SK-N-SH (cell line): ENCODE measurements at regions not wholly inside any gene's neighbourhood (a gene's known extent, or its start where the extent isn't known, plus 50 kb on each side); places are given as distances from the start of the nearest gene placed in this dataset.

ENCODE experiments used
- CTCF ChIA-PET: fragments of 300-600, 350-600 bp; formaldehyde crosslinking; extraction: SDS; loops from one replicate; lab custom pipeline; 2021; lab: Yijun Ruan, JAX
- POLR2A ChIA-PET: fragments of 350-600 bp; sonication (Branson Sonifier 250); formaldehyde crosslinking; extraction: SDS; loops from one replicate; lab custom pipeline; 2020; ENCODE audit warnings: antibody characterized with exemption, inconsistent platforms; lab: Yijun Ruan, JAX
- DNase-seq: peaks from one replicate; pipeline ENCODE4 v3.0.0; 2012
- H2AFZ ChIP-seq: fragments of 200-600 bp; sonication (generic); 2 replicates; pipeline ENCODE4 v1.8.1; 2016; ENCODE audit warnings: antibody characterized with exemption, mild to moderate bottlenecking, low read depth
- H3F3A ChIP-seq: fragments of 200-600 bp; sonication (generic); replicated peaks from 2 replicates; pipeline ENCODE3; 2016; ENCODE audit warnings: antibody characterized with exemption, mild to moderate bottlenecking; ENCODE audit not compliant: insufficient read depth
- H3K27ac ChIP-seq, 2 experiments: fragments of 200-500 bp in 1 of 2; fragments of 200-600 bp in 1 of 2; sonication (Bioruptor generic) in 1 of 2; sonication (generic), shearing (Covaris generic) in 1 of 2; 2 replicates each; pipeline versions ENCODE4 v1.5.1 to v1.6.1; 2014 to 2016; ENCODE audit warnings: low read depth in 2 of 2, inconsistent platforms in 1 of 2, low read length in 1 of 2, mild to moderate bottlenecking in 1 of 2, mixed read lengths in 1 of 2
- H3K27me3 ChIP-seq: fragments of 200-600 bp; sonication (generic), shearing (Covaris generic); 2 replicates; pipeline ENCODE4 v1.6.1; 2016; ENCODE audit warnings: mixed run types; ENCODE audit not compliant: insufficient read depth
- H3K36me3 ChIP-seq, 2 experiments: fragments of 200-500 bp in 1 of 2; fragments of 200-600 bp in 1 of 2; sonication (Bioruptor generic) in 1 of 2; sonication (generic) in 1 of 2; replicated peaks in 1 of 2; 2 replicates each; pipeline versions ENCODE3 to v1.5.1; 2014 to 2016; ENCODE audit warnings: low read length in 1 of 2, mild to moderate bottlenecking in 1 of 2; ENCODE audit not compliant: insufficient read depth in 2 of 2, control insufficient read depth in 1 of 2
- H3K4me1 ChIP-seq, 2 experiments: fragments of 200-500 bp in 1 of 2; fragments of 200-600 bp in 1 of 2; sonication (Bioruptor generic) in 1 of 2; sonication (generic), shearing (Covaris generic) in 1 of 2; 2 replicates each; pipeline versions ENCODE4 v1.5.1 to v1.6.1; 2014 to 2016; ENCODE audit warnings: low read depth in 1 of 2, low read length in 1 of 2, mixed run types in 1 of 2; ENCODE audit not compliant: insufficient read depth in 2 of 2, control insufficient read depth in 1 of 2
- H3K4me2 ChIP-seq: fragments of 200-600 bp; sonication (generic), shearing (Covaris generic); 2 replicates; pipeline ENCODE4 v1.6.1; 2017; ENCODE audit warnings: mixed run types
- H3K4me3 ChIP-seq, 2 experiments: fragments of 200-500 bp in 1 of 2; fragments of 200-600 bp in 1 of 2; sonication (Bioruptor generic) in 1 of 2; sonication (generic), shearing (Covaris generic) in 1 of 2; 2 replicates each; pipeline versions ENCODE4 v1.5.1 to v1.8.1; 2014 to 2016; ENCODE audit warnings: low read depth in 2 of 2, inconsistent platforms in 1 of 2, low read length in 1 of 2, mild to moderate bottlenecking in 1 of 2, mixed read lengths in 1 of 2, moderate library complexity in 1 of 2
- H3K79me2 ChIP-seq: fragments of 200-600 bp; sonication (generic); 2 replicates; pipeline ENCODE4 v1.8.1; 2017; ENCODE audit warnings: mild to moderate bottlenecking; ENCODE audit not compliant: insufficient read depth
- H3K9ac ChIP-seq: fragments of 200-600 bp; sonication (generic); 2 replicates; pipeline ENCODE4 v1.6.1; 2017; ENCODE audit warnings: mixed run types
- H3K9me2 ChIP-seq: fragments of 200-600 bp; sonication (generic); 2 replicates; pipeline ENCODE4 v1.6.1; 2017; ENCODE audit warnings: mixed run types
- H3K9me3 ChIP-seq: fragments of 200-600 bp; sonication (generic); 2 replicates; pipeline ENCODE4 v1.6.1; 2017; ENCODE audit warnings: mixed run types, mild to moderate bottlenecking, moderate library complexity
- H4K20me1 ChIP-seq: fragments of 200-600 bp; sonication (generic); 2 replicates; pipeline ENCODE4 v1.6.1; 2017; ENCODE audit warnings: mild to moderate bottlenecking, mixed run types; ENCODE audit not compliant: insufficient read depth
- CTCF ChIP-seq: fragments of 200-600 bp; sonication (generic); IDR thresholded peaks from 2 replicates; pipeline ENCODE4 v1.6.1; 2017; ENCODE audit warnings: antibody characterized with exemption, mild to moderate bottlenecking, moderate library complexity
- ELF1 ChIP-seq: IDR thresholded peaks from 2 replicates; pipeline ENCODE4 v1.4.0; 2012
- EP300 ChIP-seq, 2 experiments: IDR thresholded peaks; 2 replicates each; pipeline versions ENCODE4 v1.4.0 to v1.6.1; 2012; ENCODE audit warnings: borderline replicate concordance in 1 of 2, low read depth in 1 of 2, low read length in 1 of 2
- FOXJ3 ChIP-seq: sonication (generic); formaldehyde crosslinking; IDR thresholded peaks from 2 replicates; pipeline ENCODE4 v1.5.1; 2020; ENCODE audit warnings: mild to moderate bottlenecking, missing genetic modification reagents
- FOXM1 ChIP-seq: IDR thresholded peaks from 2 replicates; pipeline ENCODE4 v1.4.0; 2012; ENCODE audit warnings: low read depth, mild to moderate bottlenecking
- GATA2 ChIP-seq: sonication (generic); formaldehyde crosslinking; IDR thresholded peaks from 2 replicates; pipeline ENCODE4 v1.5.0; 2020; ENCODE audit warnings: mild to moderate bottlenecking, missing genetic modification reagents
- JUND ChIP-seq: IDR thresholded peaks from 2 replicates; pipeline ENCODE4 v1.4.0; 2012
- MEF2A ChIP-seq: IDR thresholded peaks from 2 replicates; pipeline ENCODE4 v1.4.0; 2012; ENCODE audit warnings: low read depth, borderline replicate concordance
- NFIC ChIP-seq: IDR thresholded peaks from 2 replicates; pipeline ENCODE4 v1.4.0; 2012; ENCODE audit warnings: borderline replicate concordance
- POLR2AphosphoS5 ChIP-seq: IDR thresholded peaks from 2 replicates; pipeline ENCODE4 v1.6.1; 2012; ENCODE audit warnings: low read depth, low read length
- RFX5 ChIP-seq: IDR thresholded peaks from 2 replicates; pipeline ENCODE4 v1.6.1; 2012; ENCODE audit warnings: mild to moderate bottlenecking, improper control_type of control experiment, low read length
- SMC3 ChIP-seq: IDR thresholded peaks from 2 replicates; pipeline ENCODE4 v1.6.1; 2012; ENCODE audit warnings: low read depth, low read length, improper control_type of control experiment
- TCF12 ChIP-seq: IDR thresholded peaks from 2 replicates; pipeline ENCODE4 v1.4.0; 2012
- YY1 ChIP-seq: IDR thresholded peaks from 2 replicates; pipeline ENCODE4 v1.4.0; 2012; ENCODE audit warnings: low read depth, mild to moderate bottlenecking
- ZBTB33 ChIP-seq: IDR thresholded peaks from 2 replicates; pipeline ENCODE4 v1.4.0; 2012; ENCODE audit warnings: low read depth, borderline replicate concordance
- WGBS: methylation state at CpG from one replicate; pipeline ENCODE4 v1.1.6; 2017; ENCODE audit warnings: low lambda C conversion rate; 5-methylcytosine and 5-hydroxymethylcytosine counted together
- TF ChIP-seq, protein P1 (sequence below): fragments of 150-350 bp; IDR thresholded peaks from 2 replicates; pipeline ENCODE4 v1.6.1; 2016; ENCODE audit warnings: mild to moderate bottlenecking, low read depth, low read length
- TF ChIP-seq, protein P2 (sequence below): fragments of 150-350 bp; IDR thresholded peaks from 2 replicates; pipeline ENCODE4 v1.6.1; 2017; ENCODE audit warnings: antibody characterized with exemption, low read length, low read depth, borderline replicate concordance
- TF ChIP-seq, protein P3 (sequence below): IDR thresholded peaks from 2 replicates; pipeline ENCODE4 v1.4.0; 2012; ENCODE audit warnings: low read depth

GRCh38 chr16:66162821-66163220, 203.7 kb upstream of the CDH5 start:
- H3K36me3 ChIP-seq: no peaks in the 10 kb centered on the region
- no peak overlapping the region for H2AFZ ChIP-seq
- H3K4me3 ChIP-seq: no peak overlapping the region
- TF ChIP-seq ELF1 (no peak), NFIC (no peak), GATA2 (no peak), SMC3 (no peak), EP300 (IDR thresholded peaks at IDR 0.05; ENCODE audit: borderline replicate concordance in 1 of 2, low read depth in 1 of 2, low read length in 1 of 2) (no peak), FOXM1 (no peak), YY1 (no peak), POLR2AphosphoS5 (no peak), FOXJ3 (CRISPR knock-in tag) (no peak), MEF2A (no peak), JUND (no peak), TCF12 (no peak), ZBTB33 (no peak), CTCF (no peak), RFX5 (no peak)
- TF ChIP-seq, protein P1, sequence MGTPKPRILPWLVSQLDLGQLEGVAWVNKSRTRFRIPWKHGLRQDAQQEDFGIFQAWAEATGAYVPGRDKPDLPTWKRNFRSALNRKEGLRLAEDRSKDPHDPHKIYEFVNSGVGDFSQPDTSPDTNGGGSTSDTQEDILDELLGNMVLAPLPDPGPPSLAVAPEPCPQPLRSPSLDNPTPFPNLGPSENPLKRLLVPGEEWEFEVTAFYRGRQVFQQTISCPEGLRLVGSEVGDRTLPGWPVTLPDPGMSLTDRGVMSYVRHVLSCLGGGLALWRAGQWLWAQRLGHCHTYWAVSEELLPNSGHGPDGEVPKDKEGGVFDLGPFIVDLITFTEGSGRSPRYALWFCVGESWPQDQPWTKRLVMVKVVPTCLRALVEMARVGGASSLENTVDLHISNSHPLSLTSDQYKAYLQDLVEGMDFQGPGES: no peak
- TF ChIP-seq, protein P2, sequence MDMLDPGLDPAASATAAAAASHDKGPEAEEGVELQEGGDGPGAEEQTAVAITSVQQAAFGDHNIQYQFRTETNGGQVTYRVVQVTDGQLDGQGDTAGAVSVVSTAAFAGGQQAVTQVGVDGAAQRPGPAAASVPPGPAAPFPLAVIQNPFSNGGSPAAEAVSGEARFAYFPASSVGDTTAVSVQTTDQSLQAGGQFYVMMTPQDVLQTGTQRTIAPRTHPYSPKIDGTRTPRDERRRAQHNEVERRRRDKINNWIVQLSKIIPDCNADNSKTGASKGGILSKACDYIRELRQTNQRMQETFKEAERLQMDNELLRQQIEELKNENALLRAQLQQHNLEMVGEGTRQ: no peak
- TF ChIP-seq, protein P3, sequence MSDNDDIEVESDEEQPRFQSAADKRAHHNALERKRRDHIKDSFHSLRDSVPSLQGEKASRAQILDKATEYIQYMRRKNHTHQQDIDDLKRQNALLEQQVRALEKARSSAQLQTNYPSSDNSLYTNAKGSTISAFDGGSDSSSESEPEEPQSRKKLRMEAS: no peak
- ChIA-PET CTCF (no interaction called here), POLR2A (no interaction called here)
- H3K79me2 ChIP-seq: no peaks in the 10 kb centered on the region
- no peak overlapping the region for H3K4me2 ChIP-seq
- DNase-seq: no peak
- no peaks in the 10 kb centered on the region for H3K9me2 ChIP-seq
- no peaks in the 10 kb centered on the region for H3F3A ChIP-seq
- H3K27me3 ChIP-seq: no peaks in the 10 kb centered on the region
- H4K20me1 ChIP-seq: no peaks in the 10 kb centered on the region
- no peaks in the 10 kb centered on the region for H3K9me3 ChIP-seq
- H3K4me1 ChIP-seq: peaks cover 0 to 4% of the 10 kb centered on the region in 2 experiments; a peak in 1 of 4 replicates
- no peak overlapping the region for H3K27ac ChIP-seq
- WGBS: 29% methylated on average over 4 of the region's 5 CpGs
- H3K9ac ChIP-seq: no peak overlapping the region
